GM21367 (cell line): ENCODE measurements at regions not wholly inside any gene's neighbourhood (a gene's known extent, or its start where the extent isn't known, plus 50 kb on each side); places are given as distances from the start of the nearest gene placed in this dataset.

Experiments used
- ATAC-seq: cut with Tn5 transposase; IDR thresholded peaks from one replicate; pipeline ENCODE4 v1.9.1; 2021; ENCODE audit not compliant: unreplicated experiment

- ATAC-seq, result no peak
Measured at GRCh38 chr16:79339863-79340262, 260.7 kb downstream of the MAF start.

GRCh38 chr16:79337906-79338305 is 262.6 kb downstream of the MAF start:
- no peak for ATAC-seq

GRCh38 chr16:79336437-79337229 is 263.9 kb downstream of the MAF start:
- no peak for ATAC-seq

GRCh38 chr16:79334127-79334526 is 266.4 kb downstream of the MAF start:
- ATAC-seq, result no peak

- no peak for ATAC-seq
Measured at GRCh38 chr16:79331066-79331465, 269.5 kb downstream of the MAF start.

GRCh38 chr16:79329967-79330366 is 270.6 kb downstream of the MAF start:
- no peak for ATAC-seq

- ATAC-seq, result no peak
Measured at GRCh38 chr16:79329166-79329521, 271.4 kb downstream of the MAF start.

- no peak for ATAC-seq
Measured at GRCh38 chr16:79328402-79329165, 272.0 kb downstream of the MAF start.

- no peak for ATAC-seq
Measured at GRCh38 chr16:79327836-79328235, 272.7 kb downstream of the MAF start.

- ATAC-seq, result no peak
Measured at GRCh38 chr16:79326549-79326948, 274.0 kb downstream of the MAF start.

- no peak for ATAC-seq
Measured at GRCh38 chr16:79325226-79325945, 275.2 kb downstream of the MAF start.

- no peak for ATAC-seq
Measured at GRCh38 chr16:79320956-79321355, 279.6 kb downstream of the MAF start.

GRCh38 chr16:79318143-79318899 is 282.2 kb downstream of the MAF start:
- ATAC-seq, result no peak

GRCh38 chr16:79317521-79317920 is 283.0 kb downstream of the MAF start:
- no peak for ATAC-seq

GRCh38 chr16:79317026-79317425 is 283.5 kb downstream of the MAF start:
- ATAC-seq, result no peak

- peak; percentile 77 for ATAC-seq
Measured at GRCh38 chr16:79316004-79316458, 284.5 kb downstream of the MAF start.

- ATAC-seq, result no peak
Measured at GRCh38 chr16:79312502-79312901, 288.0 kb downstream of the MAF start.

- no peak for ATAC-seq
Measured at GRCh38 chr16:79310710-79311109, 289.8 kb downstream of the MAF start.

GRCh38 chr16:79309606-79310005 is 290.9 kb downstream of the MAF start:
- no peak for ATAC-seq

GRCh38 chr16:79307214-79307613 is 293.3 kb downstream of the MAF start:
- ATAC-seq, result no peak

GRCh38 chr16:79305074-79305473 is 295.5 kb downstream of the MAF start:
- no peak for ATAC-seq
